OCI-LY7 (cell line): ENCODE measurements at regions not wholly inside any gene's neighbourhood (a gene's known extent, or its start where the extent isn't known, plus 50 kb on each side); places are given as distances from the start of the nearest gene placed in this dataset.

ENCODE experiments used
- BruUV-seq: library from RNA; stranded (reverse); fragments of 400-500 nt; replicated peaks from 2 replicates; lab custom pipeline; 2021; lab: Mats Ljungman, UMichigan
- CTCF ChIA-PET: fragments of 300-600 bp; sonication (Branson Sonifier 250); formaldehyde crosslinking; loops from one replicate; lab custom pipeline; 2022; ENCODE audit warnings: antibody characterized with exemption; ENCODE audit not compliant: unreplicated experiment; lab: Charles Lee
- POLR2A ChIA-PET: fragments of 300-600 bp; sonication (Branson Sonifier 250); formaldehyde crosslinking; loops from one replicate; lab custom pipeline; 2022; ENCODE audit warnings: antibody characterized with exemption; lab: Charles Lee
- DNase-seq: peaks from one replicate; pipeline ENCODE4 v3.0.0-alpha.2; 2015; ENCODE audit warnings: low spot score
- H2AFZ ChIP-seq: fragments of 200-600 bp; sonication (generic), shearing (Covaris generic); 2 replicates; pipeline ENCODE4 v1.6.1; 2014; ENCODE audit warnings: mild to moderate bottlenecking, antibody characterized with exemption, low read length, moderate library complexity
- H3K27ac ChIP-seq: fragments of 200-600 bp; sonication (generic); 2 replicates; pipeline ENCODE4 v1.5.1; 2014; ENCODE audit warnings: mixed run types, low read depth, mild to moderate bottlenecking, moderate library complexity, low read length, inconsistent platforms; ENCODE audit not compliant: poor library complexity, severe bottlenecking
- H3K36me3 ChIP-seq: fragments of 200-600 bp; sonication (generic); 2 replicates; pipeline ENCODE4 v1.6.1; 2014; ENCODE audit warnings: mild to moderate bottlenecking, antibody characterized with exemption, low read length, moderate library complexity, mixed read lengths; ENCODE audit not compliant: insufficient read depth
- H3K4me1 ChIP-seq: fragments of 200-600 bp; sonication (generic); 2 replicates; pipeline ENCODE4 v1.5.1; 2014; ENCODE audit warnings: mild to moderate bottlenecking, low read length; ENCODE audit not compliant: insufficient read depth, poor library complexity, severe bottlenecking
- H3K4me2 ChIP-seq: fragments of 200-600 bp; sonication (generic); 2 replicates; pipeline ENCODE4 v1.6.1; 2014; ENCODE audit warnings: mild to moderate bottlenecking, low read length
- H3K4me3 ChIP-seq: fragments of 200-600 bp; sonication (generic); 2 replicates; pipeline ENCODE4 v1.5.1; 2014; ENCODE audit warnings: mild to moderate bottlenecking, low read depth, low read length; ENCODE audit not compliant: poor library complexity, severe bottlenecking
- H3K79me2 ChIP-seq: fragments of 200-600 bp; sonication (generic); 2 replicates; pipeline ENCODE4 v1.6.1; 2016; ENCODE audit warnings: low read depth, mild to moderate bottlenecking, low read length, moderate library complexity, mixed read lengths; ENCODE audit not compliant: insufficient read depth
- H3K9me2 ChIP-seq: fragments of 200-600 bp; sonication (generic); 2 replicates; pipeline ENCODE4 v1.6.1; 2016; ENCODE audit warnings: mild to moderate bottlenecking, low read length, mixed read lengths; ENCODE audit not compliant: insufficient read depth
- H3K9me3 ChIP-seq: fragments of 200-600 bp; sonication (generic); 2 replicates; pipeline ENCODE4 v1.6.1; 2014; ENCODE audit warnings: mild to moderate bottlenecking, mixed run types, low read length, mixed read lengths
- H4K20me1 ChIP-seq: fragments of 200-600 bp; sonication (generic); 2 replicates; pipeline ENCODE4 v1.6.1; 2014; ENCODE audit warnings: mild to moderate bottlenecking, antibody characterized with exemption, low read length, moderate library complexity, mixed read lengths; ENCODE audit not compliant: insufficient read depth
- EZH2phosphoT487 ChIP-seq: fragments of 200-600 bp; sonication (generic); IDR thresholded peaks from 2 replicates; pipeline ENCODE4 v1.6.1; 2018; ENCODE audit warnings: low read depth, borderline replicate concordance, mild to moderate bottlenecking, mixed run types, antibody characterized with exemption, low read length, moderate library complexity, mixed read lengths
- intact Hi-C: fragments of 100-400 bp; cut with micrococcal nuclease; formaldehyde crosslinking; loops from one replicate; pipeline ENCODE4 v1.10.0; 2022; ENCODE audit not compliant: unreplicated experiment
- TF ChIP-seq, protein P1 (sequence below): fragments of 200-600 bp; sonication (generic); conservative IDR thresholded peaks from 2 replicates; pipeline ENCODE4 v1.5.1; 2014; ENCODE audit warnings: mild to moderate bottlenecking, antibody characterized with exemption, low read length, moderate library complexity, mixed read lengths

DNA sequence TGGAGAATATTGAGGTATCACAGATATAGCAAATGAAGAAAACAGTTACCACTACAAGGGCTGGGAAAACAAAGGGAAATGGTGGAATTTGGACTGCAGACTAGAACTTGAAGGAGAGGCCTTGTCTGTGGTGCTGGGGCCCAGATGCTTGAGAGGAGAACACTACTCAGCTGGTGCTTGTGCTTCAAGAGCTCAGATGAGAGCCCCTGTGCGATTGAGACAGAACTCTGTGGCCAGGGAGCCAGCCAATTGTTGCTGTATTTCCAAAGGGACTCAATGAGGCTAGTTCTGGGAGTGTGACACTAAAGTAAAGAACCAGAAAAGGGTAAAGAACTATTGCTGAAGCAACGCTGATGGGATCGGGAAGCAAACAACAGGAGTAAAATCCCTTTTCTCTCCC is 406.5 kb upstream of the SEMA3D start:
- Histone ChIP-seq H3K4me3 (no peak overlapping the region), H4K20me1 (no peaks in the 10 kb centered on the region), H3K4me1 (no peaks in the 10 kb centered on the region), H3K9me3 (no peaks in the 10 kb centered on the region), H3K4me2 (no peak overlapping the region), H3K9me2 (no peaks in the 10 kb centered on the region), H2AFZ (no peak overlapping the region), H3K27ac (no peak overlapping the region), H3K36me3 (no peaks in the 10 kb centered on the region), H3K79me2 (no peaks in the 10 kb centered on the region)
- intact Hi-C loops = no loop called here
- DNase-seq = no peak
- no peak for TF ChIP-seq EZH2phosphoT487
- BruUV-seq = no TSS peak
- ChIA-PET POLR2A (no interaction called here), CTCF (no interaction called here)

DNA sequence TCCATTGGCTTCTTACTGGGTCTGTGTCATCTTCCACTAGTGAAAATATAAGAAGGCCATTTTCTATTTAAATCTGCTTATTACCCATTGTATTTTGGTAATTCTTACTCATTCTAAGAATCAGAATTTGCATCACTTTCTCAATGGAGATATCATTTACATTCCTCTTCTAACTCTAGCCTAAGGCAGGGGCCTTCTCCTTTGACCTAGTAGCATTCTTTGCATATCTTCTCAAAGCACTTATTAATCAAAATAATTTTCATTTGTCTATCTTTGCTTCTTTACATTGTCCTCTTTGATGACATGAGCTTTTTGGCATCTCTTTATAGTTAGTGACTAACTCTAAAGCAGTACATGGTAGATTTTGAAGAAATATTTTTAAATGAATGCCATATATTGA is 400.9 kb upstream of the SEMA3D start:
- Histone ChIP-seq H3K4me1 (no peaks in the 10 kb centered on the region), H4K20me1 (no peaks in the 10 kb centered on the region), H3K4me3 (no peak overlapping the region), H2AFZ (no peak overlapping the region), H3K79me2 (no peaks in the 10 kb centered on the region), H3K36me3 (no peaks in the 10 kb centered on the region), H3K27ac (no peak overlapping the region), H3K9me3 (no peaks in the 10 kb centered on the region), H3K9me2 (no peaks in the 10 kb centered on the region), H3K4me2 (no peak overlapping the region)
- no peak for DNase-seq
- no peak for TF ChIP-seq EZH2phosphoT487
- TF ChIP-seq, protein P1, sequence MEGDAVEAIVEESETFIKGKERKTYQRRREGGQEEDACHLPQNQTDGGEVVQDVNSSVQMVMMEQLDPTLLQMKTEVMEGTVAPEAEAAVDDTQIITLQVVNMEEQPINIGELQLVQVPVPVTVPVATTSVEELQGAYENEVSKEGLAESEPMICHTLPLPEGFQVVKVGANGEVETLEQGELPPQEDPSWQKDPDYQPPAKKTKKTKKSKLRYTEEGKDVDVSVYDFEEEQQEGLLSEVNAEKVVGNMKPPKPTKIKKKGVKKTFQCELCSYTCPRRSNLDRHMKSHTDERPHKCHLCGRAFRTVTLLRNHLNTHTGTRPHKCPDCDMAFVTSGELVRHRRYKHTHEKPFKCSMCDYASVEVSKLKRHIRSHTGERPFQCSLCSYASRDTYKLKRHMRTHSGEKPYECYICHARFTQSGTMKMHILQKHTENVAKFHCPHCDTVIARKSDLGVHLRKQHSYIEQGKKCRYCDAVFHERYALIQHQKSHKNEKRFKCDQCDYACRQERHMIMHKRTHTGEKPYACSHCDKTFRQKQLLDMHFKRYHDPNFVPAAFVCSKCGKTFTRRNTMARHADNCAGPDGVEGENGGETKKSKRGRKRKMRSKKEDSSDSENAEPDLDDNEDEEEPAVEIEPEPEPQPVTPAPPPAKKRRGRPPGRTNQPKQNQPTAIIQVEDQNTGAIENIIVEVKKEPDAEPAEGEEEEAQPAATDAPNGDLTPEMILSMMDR = no peak
- ChIA-PET POLR2A (interaction anchor here (0.6 kb wide), 1 partner anchor 15 kb away, joined by 3 read pairs; no protein-coding TSS in a partner anchor), CTCF (no interaction called here)
- intact Hi-C loops = no loop called here
- BruUV-seq = no TSS peak

DNA sequence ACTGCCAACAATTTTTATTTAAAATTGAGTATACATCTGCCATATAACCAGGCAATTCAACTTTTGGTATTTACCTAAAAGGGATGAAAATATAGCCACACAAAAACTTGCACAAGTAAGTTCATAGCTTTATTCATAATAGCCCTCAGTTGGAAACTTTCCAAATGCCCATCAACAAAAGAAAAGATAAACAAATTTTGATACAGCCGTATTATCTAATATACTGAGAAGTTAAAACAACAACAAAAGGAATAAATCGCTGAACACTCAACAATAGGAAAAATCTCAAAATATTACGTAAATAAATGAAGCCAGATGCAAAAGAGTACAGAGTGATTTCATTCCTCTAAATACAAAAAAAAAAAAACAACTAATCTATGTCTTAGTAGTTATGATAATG is 399.2 kb upstream of the SEMA3D start:
- no peak overlapping the region for H3K4me2 ChIP-seq
- H3K27ac ChIP-seq = no peak overlapping the region
- DNase-seq = no peak
- H3K4me1 ChIP-seq = no peaks in the 10 kb centered on the region
- no peaks in the 10 kb centered on the region for H4K20me1 ChIP-seq
- no peak overlapping the region for H2AFZ ChIP-seq
- intact Hi-C loops = no loop called here
- ChIA-PET CTCF (no interaction called here), POLR2A (no interaction called here)
- no peak overlapping the region for H3K4me3 ChIP-seq
- BruUV-seq = no TSS peak
- no peaks in the 10 kb centered on the region for H3K9me2 ChIP-seq
- no peaks in the 10 kb centered on the region for H3K36me3 ChIP-seq
- TF ChIP-seq EZH2phosphoT487 = no peak
- TF ChIP-seq, protein P1 = no peak
- H3K79me2 ChIP-seq = no peaks in the 10 kb centered on the region
- no peaks in the 10 kb centered on the region for H3K9me3 ChIP-seq
